ENCODE measurements at regions not wholly inside any gene's neighbourhood (a gene's known extent, or its start where the extent isn't known, plus 50 kb on each side); places are given as distances from the start of the nearest gene placed in this dataset.

DNA sequence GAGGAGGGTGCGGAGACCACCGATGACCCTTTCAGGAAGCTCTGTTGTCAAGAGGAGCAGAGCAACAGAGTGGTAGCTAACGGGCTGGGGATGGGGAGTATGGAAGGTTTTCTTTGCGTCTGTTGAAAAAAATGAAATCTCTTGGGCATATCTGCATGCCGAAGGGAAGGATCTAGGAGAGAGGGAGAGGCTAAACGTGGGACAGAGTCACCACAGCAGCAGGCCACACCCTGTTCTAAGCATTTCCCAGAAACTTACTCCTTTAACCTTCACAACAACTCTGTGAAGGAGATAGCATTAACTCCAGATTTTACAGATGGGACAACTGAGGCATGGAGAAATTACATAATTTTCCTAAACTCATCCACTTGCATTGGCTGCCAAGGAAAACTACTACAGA lies 71.8 kb upstream of the EXOC1L start:
- POLR2A ChIA-PET: no interaction called here
- CTCF ChIA-PET: no interaction called here

GRCh38 chr4:55749666-55750065 lies 69.9 kb upstream of the EXOC1L start:
- CTCF ChIA-PET: no interaction called here
- DNase-seq (ENCODE audit: extremely low spot score): no peak
- POLR2A ChIA-PET: no interaction called here
- TF ChIP-seq FOXM1 (IDR thresholded peaks at IDR 0.05; ENCODE audit: borderline replicate concordance) (no peak), FOXK2 (IDR thresholded peaks at IDR 0.05) (no peak), NFRKB (IDR thresholded peaks at IDR 0.05) (no peak), PKNOX1 (IDR thresholded peaks at IDR 0.05) (no peak), BHLHE40 (IDR thresholded peaks at IDR 0.05; ENCODE audit: borderline replicate concordance) (no peak), L3MBTL2 (conservative IDR thresholded peaks at IDR 0.05) (no peak), SP1 (IDR thresholded peaks at IDR 0.05) (no peak), SUZ12 (IDR thresholded peaks at IDR 0.05) (no peak), ELF4 (IDR thresholded peaks at IDR 0.05) (no peak), TARDBP (IDR thresholded peaks at IDR 0.05) (no peak), ZNF384 (IDR thresholded peaks at IDR 0.05) (no peak)

More for the DNA sequence above, 71.8 kb upstream of the EXOC1L start:
- TF ChIP-seq FOXM1 (IDR thresholded peaks at IDR 0.05; ENCODE audit: borderline replicate concordance) (no peak), HDGF (IDR thresholded peaks at IDR 0.05; ENCODE audit: borderline replicate concordance) (no peak), NFRKB (IDR thresholded peaks at IDR 0.05) (no peak), FOXK2 (IDR thresholded peaks at IDR 0.05) (no peak), ELF4 (IDR thresholded peaks at IDR 0.05) (no peak), BHLHE40 (IDR thresholded peaks at IDR 0.05; ENCODE audit: borderline replicate concordance) (no peak), ARNT (IDR thresholded peaks at IDR 0.05) (no peak), FOXA1 (IDR thresholded peaks at IDR 0.05) (no peak), PKNOX1 (IDR thresholded peaks at IDR 0.05) (no peak), CTBP1 (IDR thresholded peaks at IDR 0.05; ENCODE audit: borderline replicate concordance) (no peak), LEF1 (IDR thresholded peaks at IDR 0.05; ENCODE audit: borderline replicate concordance) (no peak), SP1 (IDR thresholded peaks at IDR 0.05) (no peak), TARDBP (IDR thresholded peaks at IDR 0.05) (no peak), ZNF384 (IDR thresholded peaks at IDR 0.05) (no peak)
- DNase-seq (ENCODE audit: extremely low spot score): no peak

DNA sequence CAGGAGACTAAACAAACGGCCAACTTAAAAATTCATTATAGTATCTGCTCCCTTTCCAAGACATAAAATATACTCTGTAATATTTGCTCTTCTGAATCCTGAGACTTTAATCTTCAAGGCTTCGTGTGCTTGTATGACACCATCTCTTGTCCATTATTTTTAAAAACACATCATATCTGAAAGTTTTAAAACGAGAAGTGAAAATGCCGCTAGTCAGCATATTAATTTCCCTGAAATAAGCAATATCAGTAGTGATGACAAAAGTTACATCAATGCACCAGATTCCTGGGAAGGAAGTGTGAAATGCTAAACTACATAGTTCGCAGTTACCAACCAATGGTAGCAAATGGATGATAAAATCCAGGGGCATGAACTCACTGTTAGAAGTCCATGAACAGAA lies 66.8 kb upstream of the EXOC1L start:
- ChIA-PET POLR2A (no interaction called here), CTCF (no interaction called here)
- DNase-seq (ENCODE audit: extremely low spot score): no peak
- TF ChIP-seq ELF4 (IDR thresholded peaks at IDR 0.05) (no peak), FOXA1 (IDR thresholded peaks at IDR 0.05) (no peak)

DNA sequence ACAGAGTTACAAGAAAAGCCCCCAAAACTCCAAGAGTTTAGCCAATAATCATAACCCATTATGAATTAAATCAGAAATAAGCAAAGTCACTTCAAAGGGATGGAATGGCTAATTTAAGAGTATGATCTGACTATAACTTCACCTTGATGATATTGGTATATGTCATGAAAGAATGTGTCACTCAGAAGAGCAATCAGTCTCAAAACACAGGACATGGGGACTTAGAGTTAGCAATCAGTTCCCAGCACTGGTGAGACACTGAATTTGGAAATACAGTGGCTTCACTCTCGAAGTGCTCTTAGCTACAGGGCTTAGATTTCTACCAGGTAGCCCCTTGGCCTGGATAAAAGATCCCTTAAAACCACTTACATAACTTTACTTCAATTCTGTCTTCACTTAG lies 65.7 kb upstream of the EXOC1L start:
- ChIA-PET POLR2A (no interaction called here), CTCF (no interaction called here)
- TF ChIP-seq ELF4 (IDR thresholded peaks at IDR 0.05) (no peak), ZNF384 (IDR thresholded peaks at IDR 0.05) (no peak), PKNOX1 (IDR thresholded peaks at IDR 0.05) (no peak)
- DNase-seq (ENCODE audit: extremely low spot score): no peak

DNA sequence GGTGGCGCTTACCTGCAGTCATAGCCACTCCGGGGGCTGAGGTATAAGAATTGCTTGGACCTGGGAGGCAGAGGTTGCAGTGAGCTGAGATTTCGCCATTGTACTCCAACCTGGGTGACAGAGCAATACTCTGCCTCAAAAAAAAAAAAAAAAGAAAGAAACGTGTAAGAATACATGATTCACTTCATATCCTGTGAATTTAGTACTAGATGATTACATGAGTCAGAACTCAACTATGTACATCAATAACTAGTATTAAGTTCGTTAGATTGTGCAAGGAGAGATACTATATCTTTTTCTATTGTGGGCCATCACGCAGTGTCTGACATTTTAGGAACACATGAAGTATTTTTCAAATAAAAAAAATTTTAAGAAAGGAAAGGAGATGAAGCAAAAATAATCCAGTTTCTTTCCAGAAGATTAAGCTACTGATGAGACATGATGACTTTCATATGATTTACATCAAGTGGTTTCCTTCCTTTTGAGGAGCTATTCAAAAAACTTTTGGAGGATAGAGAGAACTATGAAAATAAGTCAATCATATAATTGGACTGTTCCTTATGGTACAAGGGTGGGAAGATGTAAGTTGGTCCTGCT lies 64.7 kb upstream of the EXOC1L start:
- ChIA-PET CTCF (no interaction called here), POLR2A (no interaction called here)
- TF ChIP-seq ELF4 (IDR thresholded peaks at IDR 0.05): no peak
- no peak for TF ChIP-seq PKNOX1 (IDR thresholded peaks at IDR 0.05)
- no peak for TF ChIP-seq ARNT (IDR thresholded peaks at IDR 0.05)
- TF ChIP-seq LEF1 (IDR thresholded peaks at IDR 0.05; ENCODE audit: borderline replicate concordance): no peak
- TF ChIP-seq L3MBTL2 (conservative IDR thresholded peaks at IDR 0.05): no peak
- TF ChIP-seq FOXA1 (IDR thresholded peaks at IDR 0.05): no peak
- TF ChIP-seq ZNF384 (IDR thresholded peaks at IDR 0.05): no peak
- TF ChIP-seq BHLHE40 (IDR thresholded peaks at IDR 0.05; ENCODE audit: borderline replicate concordance): no peak
- no peak for TF ChIP-seq TARDBP (IDR thresholded peaks at IDR 0.05)
- no peak for TF ChIP-seq SP1 (IDR thresholded peaks at IDR 0.05)
- TF ChIP-seq HDGF (IDR thresholded peaks at IDR 0.05; ENCODE audit: borderline replicate concordance): no peak
- no peak for TF ChIP-seq FOXK2 (IDR thresholded peaks at IDR 0.05)
- TF ChIP-seq SUZ12 (IDR thresholded peaks at IDR 0.05): no peak
- no peak for TF ChIP-seq NFRKB (IDR thresholded peaks at IDR 0.05)
- no peak for TF ChIP-seq CTBP1 (IDR thresholded peaks at IDR 0.05; ENCODE audit: borderline replicate concordance)
- no peak for TF ChIP-seq FOXM1 (IDR thresholded peaks at IDR 0.05; ENCODE audit: borderline replicate concordance)
- DNase-seq (ENCODE audit: extremely low spot score): no peak

DNA sequence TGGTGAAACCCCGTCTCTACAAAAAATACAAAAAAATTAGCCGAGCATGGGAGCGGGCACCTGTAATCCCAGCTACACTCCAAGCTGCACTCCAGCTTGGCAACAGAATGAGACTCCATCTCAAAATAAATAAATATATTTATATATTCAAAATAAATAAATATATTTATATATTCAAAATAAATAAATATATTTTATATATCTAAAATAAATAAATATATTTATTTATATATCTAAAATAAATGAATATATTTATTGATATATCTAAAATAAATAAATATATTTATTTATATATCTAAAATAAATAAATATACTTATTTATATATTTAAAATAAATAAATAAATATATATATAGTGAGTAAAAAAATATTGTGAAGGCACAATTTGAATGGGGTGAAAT lies 63.4 kb upstream of the EXOC1L start:
- CTCF ChIA-PET: no interaction called here

More for the DNA sequence above, 63.4 kb upstream of the EXOC1L start:
- no peak for TF ChIP-seq PKNOX1 (IDR thresholded peaks at IDR 0.05)
- TF ChIP-seq FOXM1 (IDR thresholded peaks at IDR 0.05; ENCODE audit: borderline replicate concordance): no peak
- no peak for TF ChIP-seq L3MBTL2 (conservative IDR thresholded peaks at IDR 0.05)
- no peak for TF ChIP-seq FOXA1 (IDR thresholded peaks at IDR 0.05)
- TF ChIP-seq NFRKB (IDR thresholded peaks at IDR 0.05): no peak
- TF ChIP-seq SP1 (IDR thresholded peaks at IDR 0.05): no peak
- no peak for TF ChIP-seq ARNT (IDR thresholded peaks at IDR 0.05)
- TF ChIP-seq CTBP1 (IDR thresholded peaks at IDR 0.05; ENCODE audit: borderline replicate concordance): no peak
- no peak for TF ChIP-seq BHLHE40 (IDR thresholded peaks at IDR 0.05; ENCODE audit: borderline replicate concordance)
- no peak for TF ChIP-seq LEF1 (IDR thresholded peaks at IDR 0.05; ENCODE audit: borderline replicate concordance)
- TF ChIP-seq TARDBP (IDR thresholded peaks at IDR 0.05): no peak
- no peak for TF ChIP-seq ZNF384 (IDR thresholded peaks at IDR 0.05)
- DNase-seq (ENCODE audit: extremely low spot score): no peak
- POLR2A ChIA-PET: no interaction called here
